Stimulated activated CD4-positive, alpha-beta T cell treated with anti-CD3 and anti-CD28 coated beads, TNF-alpha, amount 100 ng/mL, for 4 hours (primary cell): ENCODE measurements at regions not wholly inside any gene's neighbourhood (a gene's known extent, or its start where the extent isn't known, plus 50 kb on each side); places are given as distances from the start of the nearest gene placed in this dataset.
"Not testable (repeated sequence)": the region's sequence is repeated elsewhere in the genome, so short reads cannot be mapped to it uniquely, and the experiment has no call there.

Experiments used
- DNase-seq, 3 experiments: peaks; one replicate each; pipeline ENCODE4 v3.0.0-alpha.2; 2020; ENCODE audit warnings: low read depth in 3 of 3

DNA sequence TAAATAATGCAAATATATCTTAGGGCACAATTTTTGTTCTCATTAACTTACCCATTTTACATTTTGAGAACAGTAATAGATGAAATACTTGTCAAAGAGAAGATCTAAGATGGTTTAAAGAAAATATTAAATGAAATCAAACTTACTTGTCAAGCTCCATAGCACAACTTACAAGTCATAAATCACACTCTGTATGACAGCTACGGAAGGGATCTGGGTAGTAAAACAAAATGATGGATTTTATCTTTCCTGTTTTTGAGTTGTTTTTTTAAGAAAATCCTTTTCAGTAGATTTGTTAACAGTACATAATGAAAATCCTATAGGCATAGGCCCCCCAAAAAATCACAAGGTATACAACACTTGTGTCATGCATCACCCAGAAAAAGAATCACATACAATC lies 84.4 kb upstream of the ANTXRL start:
- DNase-seq: not testable (repeated sequence)

- DNase-seq: not testable (repeated sequence)
Measured at GRCh38 chr10:46204482-46205102, 82.2 kb upstream of the ANTXRL start.

DNA sequence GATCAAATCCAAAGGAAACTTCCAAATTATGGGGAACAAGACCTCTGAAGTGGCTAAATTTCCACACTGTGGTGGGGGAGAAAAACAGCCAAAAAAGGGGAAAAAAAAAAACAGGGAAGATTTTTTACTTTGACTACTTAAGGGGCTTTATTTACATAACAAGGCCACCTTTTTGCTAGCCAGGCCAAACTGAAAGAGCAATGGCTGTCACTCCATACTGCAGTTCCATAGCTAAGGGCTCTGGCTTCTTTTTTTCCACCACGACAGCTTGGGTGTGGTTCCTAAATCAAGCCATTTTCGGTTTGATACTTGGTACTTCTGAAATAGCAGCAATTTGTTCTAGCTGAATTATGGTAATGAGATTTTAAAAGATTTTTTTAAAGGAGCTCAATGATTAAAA lies 76.4 kb upstream of the ANTXRL start:
- DNase-seq: not testable (repeated sequence)

GRCh38 chr10:46215426-46215825 lies 71.4 kb upstream of the ANTXRL start:
- no peak for DNase-seq

DNA sequence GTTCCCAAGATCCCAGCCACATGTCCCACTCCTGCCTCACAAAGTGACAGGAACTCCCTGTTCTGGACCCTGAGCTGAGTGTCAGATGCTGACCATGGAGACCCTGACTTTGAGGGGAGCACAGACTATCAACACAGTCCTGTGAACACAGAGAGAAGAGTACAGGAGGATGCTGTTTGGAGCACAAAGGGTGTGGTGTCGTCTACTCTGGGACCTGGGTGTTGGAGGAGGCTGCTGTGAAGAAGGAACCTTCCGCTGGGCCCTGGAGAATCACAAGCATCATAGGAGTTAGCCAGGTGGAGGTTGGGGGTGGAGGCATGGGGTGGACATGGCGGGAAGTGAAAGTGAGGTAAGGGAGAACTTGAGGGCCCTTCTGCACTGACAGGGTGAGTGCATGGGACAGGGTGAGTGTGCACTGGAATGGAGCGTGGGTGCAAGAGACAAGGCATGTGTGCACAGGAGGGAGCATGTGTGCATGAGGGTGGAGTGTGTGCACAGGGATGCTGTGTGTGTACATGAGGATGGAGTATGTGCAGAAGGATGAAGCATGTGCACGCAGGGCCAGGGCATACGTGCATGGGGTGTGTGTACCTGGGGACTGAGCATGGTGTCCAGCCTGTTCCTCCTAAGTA lies 70.7 kb upstream of the ANTXRL start:
- no peak for DNase-seq

DNA sequence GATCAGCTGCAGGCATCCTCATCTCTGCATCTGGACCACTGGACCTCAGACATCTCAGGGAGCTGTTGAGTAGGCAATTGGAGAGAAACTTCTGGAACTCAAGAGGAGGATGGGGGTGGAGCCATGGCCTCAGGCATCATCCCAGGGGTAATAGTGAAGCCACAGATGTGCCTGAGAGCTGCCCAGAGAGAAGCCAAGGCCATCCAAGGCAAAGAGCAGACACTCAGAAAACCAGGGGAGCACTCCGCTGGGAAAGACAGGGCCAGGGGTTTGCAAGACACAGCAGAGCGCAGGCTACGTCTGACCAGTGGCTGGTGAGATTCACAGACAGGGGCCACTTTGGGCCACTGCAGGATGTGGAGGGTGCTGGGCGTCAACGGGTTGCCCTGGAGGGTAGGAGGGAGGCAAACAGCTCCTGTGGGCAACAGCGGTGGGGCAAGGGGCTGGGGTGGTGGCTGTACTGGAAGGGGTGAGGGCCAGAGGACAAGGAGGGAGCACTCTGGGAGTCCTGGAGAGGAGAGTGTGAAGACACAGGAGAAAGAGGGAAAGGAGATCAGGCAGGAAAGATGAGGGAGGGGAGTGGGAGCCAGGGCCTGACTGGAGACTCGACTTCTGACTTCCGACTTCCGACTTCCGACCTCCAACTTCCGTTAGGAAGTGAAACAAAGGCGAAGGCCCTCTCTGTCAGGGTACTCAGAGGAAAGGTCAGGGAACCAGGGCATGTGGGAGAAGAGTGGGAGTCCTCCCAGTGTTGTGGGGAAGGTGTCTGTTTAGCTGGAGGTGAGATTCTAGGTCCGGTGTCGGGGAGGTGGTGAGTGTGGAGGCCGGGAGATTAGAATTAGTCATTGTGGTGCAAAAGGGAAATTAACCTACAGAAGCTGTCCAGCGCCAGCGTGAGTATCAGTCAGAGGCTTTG lies 69.7 kb upstream of the ANTXRL start:
- DNase-seq: no peak

DNA sequence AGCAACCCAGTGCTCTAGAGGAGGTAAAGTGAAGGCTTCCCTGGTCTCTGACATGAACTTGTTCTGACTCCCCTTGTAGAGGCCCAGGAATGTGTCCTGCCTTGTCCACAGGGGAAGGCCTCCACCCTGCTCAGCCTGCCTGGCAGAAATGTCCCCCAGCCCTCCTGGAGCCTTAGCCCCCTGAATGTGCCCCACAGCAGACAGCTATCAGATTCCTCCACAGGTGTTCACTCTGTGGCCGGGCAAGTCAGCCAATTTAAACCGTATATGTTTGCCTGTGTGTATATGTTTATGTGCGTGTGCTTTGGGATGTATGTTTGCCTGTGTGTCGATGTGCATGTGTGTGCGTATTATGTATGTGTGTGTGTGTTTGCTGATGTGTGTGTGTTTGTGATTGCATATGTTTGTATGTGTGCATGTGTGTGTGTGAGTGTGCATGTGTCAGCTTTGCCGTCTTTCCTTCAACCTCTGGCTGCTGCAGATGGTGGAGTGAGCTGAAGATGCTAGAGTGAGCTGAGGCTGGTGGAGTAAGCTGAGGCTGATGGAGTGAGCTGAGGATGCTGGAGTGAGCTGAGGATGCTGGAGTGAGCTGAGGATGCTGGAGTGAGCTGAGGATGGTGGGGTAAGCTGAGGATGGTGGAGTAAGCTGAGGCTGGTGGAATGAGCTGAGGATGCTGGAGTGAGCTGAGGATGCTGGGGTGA lies 68.9 kb upstream of the ANTXRL start:
- DNase-seq: no peak

DNA sequence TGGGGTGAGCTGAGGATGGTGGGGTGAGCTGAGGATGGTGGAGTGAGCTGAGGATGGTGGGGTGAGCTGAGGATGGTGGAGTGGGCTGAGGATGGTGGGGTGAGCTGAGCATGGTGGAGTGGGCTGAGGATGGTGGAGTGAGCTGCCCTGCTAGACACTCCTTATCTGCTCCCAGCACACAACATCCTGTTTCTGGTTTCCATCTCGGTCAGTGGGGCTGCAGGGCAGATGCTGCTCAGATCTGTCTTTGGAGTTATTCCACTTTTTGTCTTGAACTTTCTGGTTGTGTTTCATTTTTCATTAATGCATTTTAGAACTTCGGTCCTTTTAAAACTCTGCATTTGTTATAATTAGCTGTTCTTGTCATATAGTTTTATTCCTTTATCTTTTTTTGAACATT lies 67.9 kb upstream of the ANTXRL start:
- DNase-seq: no peak

- DNase-seq: not testable (repeated sequence)
Measured at GRCh38 chr10:46219431-46219990, 67.3 kb upstream of the ANTXRL start.

DNA sequence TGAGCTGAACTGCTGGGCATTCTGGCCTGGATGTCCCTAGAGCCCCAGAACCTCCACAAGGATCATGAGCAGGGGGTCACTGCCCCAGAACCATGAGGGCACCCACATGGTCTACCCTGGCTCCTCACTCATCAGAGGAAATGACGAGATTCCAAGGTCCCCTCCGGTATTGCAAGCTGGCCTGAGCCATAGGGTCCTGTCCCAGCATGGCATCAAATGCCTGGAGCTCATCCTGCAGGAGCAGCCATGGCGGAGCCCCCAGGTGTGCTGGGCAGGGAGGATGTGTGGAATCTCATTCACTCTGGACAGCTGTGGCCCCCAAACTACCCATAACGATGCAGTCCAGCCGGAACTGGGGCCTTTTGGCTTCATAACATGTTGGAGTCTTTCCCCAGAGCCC lies 66.6 kb upstream of the ANTXRL start:
- DNase-seq: no peak

GRCh38 chr10:46220872-46221538 lies 65.8 kb upstream of the ANTXRL start:
- DNase-seq: no peak

DNA sequence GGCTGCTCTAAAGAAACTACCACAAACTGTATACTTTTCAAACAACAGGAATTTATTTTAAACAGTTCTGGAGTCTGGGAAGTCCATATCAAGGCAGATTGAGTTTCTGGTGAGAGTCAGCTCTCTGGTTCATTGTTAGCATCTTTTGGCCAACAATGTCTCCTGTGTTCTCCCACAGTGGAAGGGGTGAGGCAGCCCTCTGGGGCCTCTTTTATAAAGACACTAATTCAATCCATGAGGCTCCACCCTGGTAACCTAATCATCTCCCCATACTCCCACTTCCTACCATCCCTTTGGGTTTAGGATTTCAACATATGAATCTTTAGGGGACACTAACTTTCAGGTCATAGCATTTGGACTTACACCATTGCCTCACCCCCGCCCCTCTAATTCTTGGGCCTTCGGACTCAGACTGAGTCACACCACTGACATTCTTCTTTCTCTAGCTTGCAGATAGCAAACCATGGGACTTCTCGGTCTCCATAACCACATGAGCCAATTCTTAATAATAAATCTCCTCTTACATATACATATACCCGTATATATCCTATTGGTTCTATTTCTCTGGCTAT lies 64.3 kb upstream of the ANTXRL start:
- no peak for DNase-seq

GRCh38 chr10:46223064-46223480 lies 63.7 kb upstream of the ANTXRL start:
- no peak for DNase-seq

GRCh38 chr10:46223626-46224413 lies 63.0 kb upstream of the ANTXRL start:
- no peak for DNase-seq

DNA sequence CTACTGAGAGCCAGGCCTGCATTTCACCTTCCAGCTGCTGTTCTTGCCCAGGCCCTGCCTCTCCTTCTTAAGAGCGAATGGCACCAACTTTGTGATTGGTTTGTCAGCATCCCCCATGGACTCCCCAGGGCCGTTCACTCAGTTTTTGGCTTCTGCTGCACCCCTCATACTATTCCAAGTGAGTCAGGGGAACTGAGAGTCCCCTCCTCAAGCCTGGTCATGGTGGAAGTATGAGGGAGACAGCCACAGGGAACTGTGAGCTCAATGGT lies 62.4 kb upstream of the ANTXRL start:
- DNase-seq: no peak

GRCh38 chr10:46225597-46225996 lies 61.2 kb upstream of the ANTXRL start:
- DNase-seq: no peak

DNA sequence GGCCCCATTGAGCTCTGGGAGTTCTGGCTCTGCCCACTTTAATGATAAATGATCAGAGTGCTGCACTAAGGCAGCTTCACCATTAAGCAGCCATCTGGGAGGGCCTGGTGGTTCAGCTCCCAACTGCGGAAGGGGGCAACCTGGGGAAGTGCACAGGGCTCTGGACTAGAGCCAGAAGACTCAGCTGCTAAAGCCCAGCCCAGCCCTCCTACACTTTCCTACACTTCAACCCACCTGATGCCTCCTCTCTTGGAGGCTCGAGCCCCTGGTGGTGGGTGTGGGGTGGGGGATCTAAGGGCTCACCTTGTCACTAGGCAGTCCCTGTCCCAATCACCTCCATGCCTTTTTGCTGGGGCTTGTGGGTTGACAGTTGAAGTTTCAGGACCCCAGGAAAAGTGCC lies 60.6 kb upstream of the ANTXRL start:
- no peak for DNase-seq

- no peak for DNase-seq
Measured at GRCh38 chr10:46226900-46227558, 59.8 kb upstream of the ANTXRL start.

DNA sequence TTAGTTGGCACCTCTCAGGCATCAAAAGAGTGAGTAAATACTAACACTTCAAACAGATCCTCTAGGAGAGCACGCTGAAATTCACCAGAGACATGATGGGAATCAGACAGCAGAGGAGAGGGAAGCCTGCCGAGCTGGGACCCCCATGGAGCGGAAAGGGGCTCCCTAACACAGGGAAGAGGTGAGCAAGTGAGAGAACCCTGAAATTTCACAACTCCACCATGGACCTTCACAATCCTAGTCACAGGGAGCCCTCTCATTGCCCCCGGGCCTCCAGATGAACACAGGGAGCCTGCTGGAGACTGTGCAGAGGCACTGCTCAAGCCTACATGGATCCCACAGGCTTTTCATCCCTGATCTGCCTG lies 59.2 kb upstream of the ANTXRL start:
- DNase-seq: no peak
